ENCODE measurements at regions not wholly inside any gene's neighbourhood (a gene's known extent, or its start where the extent isn't known, plus 50 kb on each side); places are given as distances from the start of the nearest gene placed in this dataset.

- Histone ChIP-seq H3K9me3 (ENCODE audit: insufficient read depth, low read depth, low read length) (no peaks in the 10 kb centered on the region), H3K27me3 (ENCODE audit: insufficient read depth, low read length) (no peaks in the 10 kb centered on the region), H3K9ac (ENCODE audit: low read depth, low read length) (no peak overlapping the region), H3K4me3 (ENCODE audit: low read length) (no peak overlapping the region), H3K4me1 (ENCODE audit: insufficient read depth, low read length) (no peaks in the 10 kb centered on the region), H3K27ac (ENCODE audit: low read length) (no peak overlapping the region), H3K36me3 (ENCODE audit: insufficient read depth, low read depth, low read length) (no peaks in the 10 kb centered on the region)
Observed at GRCh38 chr2:221095356-221095755, 476.7 kb downstream of the EPHA4 start.

- no peak overlapping the region for H3K4me3 ChIP-seq (ENCODE audit: low read length)
- no peak overlapping the region for H3K9ac ChIP-seq (ENCODE audit: low read depth, low read length)
- H3K27ac ChIP-seq (ENCODE audit: low read length) = no peak overlapping the region
- no peaks in the 10 kb centered on the region for H3K9me3 ChIP-seq (ENCODE audit: insufficient read depth, low read depth, low read length)
- H3K4me1 ChIP-seq (ENCODE audit: insufficient read depth, low read length) = no peaks in the 10 kb centered on the region
- no peaks in the 10 kb centered on the region for H3K36me3 ChIP-seq (ENCODE audit: insufficient read depth, low read depth, low read length)
- no peaks in the 10 kb centered on the region for H3K27me3 ChIP-seq (ENCODE audit: insufficient read depth, low read length)
Observed at GRCh38 chr2:221096706-221097567, 475.2 kb downstream of the EPHA4 start.

GRCh38 chr2:221097568-221097915 lies 474.6 kb downstream of the EPHA4 start:
- H3K4me1 ChIP-seq (ENCODE audit: insufficient read depth, low read length) = no peaks in the 10 kb centered on the region
- H3K9me3 ChIP-seq (ENCODE audit: insufficient read depth, low read depth, low read length) = no peaks in the 10 kb centered on the region
- H3K27ac ChIP-seq (ENCODE audit: low read length) = no peak overlapping the region

GRCh38 chr2:221097949-221098348 lies 474.2 kb downstream of the EPHA4 start:
- H3K9ac ChIP-seq (ENCODE audit: low read depth, low read length) = no peak overlapping the region
- no peaks in the 10 kb centered on the region for H3K27me3 ChIP-seq (ENCODE audit: insufficient read depth, low read length)
- no peak overlapping the region for H3K4me3 ChIP-seq (ENCODE audit: low read length)
- H3K4me1 ChIP-seq (ENCODE audit: insufficient read depth, low read length) = no peaks in the 10 kb centered on the region
- H3K27ac ChIP-seq (ENCODE audit: low read length) = no peak overlapping the region
- no peaks in the 10 kb centered on the region for H3K9me3 ChIP-seq (ENCODE audit: insufficient read depth, low read depth, low read length)
- no peaks in the 10 kb centered on the region for H3K36me3 ChIP-seq (ENCODE audit: insufficient read depth, low read depth, low read length)

More at GRCh38 chr2:221097568-221097915, 474.6 kb downstream of the EPHA4 start:
- Histone ChIP-seq H3K9ac (ENCODE audit: low read depth, low read length) (no peak overlapping the region), H3K36me3 (ENCODE audit: insufficient read depth, low read depth, low read length) (no peaks in the 10 kb centered on the region), H3K27me3 (ENCODE audit: insufficient read depth, low read length) (no peaks in the 10 kb centered on the region), H3K4me3 (ENCODE audit: low read length) (no peak overlapping the region)

- H3K9ac ChIP-seq (ENCODE audit: low read depth, low read length) = no peak overlapping the region
- H3K36me3 ChIP-seq (ENCODE audit: insufficient read depth, low read depth, low read length) = no peaks in the 10 kb centered on the region
- H3K9me3 ChIP-seq (ENCODE audit: insufficient read depth, low read depth, low read length) = no peaks in the 10 kb centered on the region
- H3K27me3 ChIP-seq (ENCODE audit: insufficient read depth, low read length) = no peaks in the 10 kb centered on the region
- H3K4me3 ChIP-seq (ENCODE audit: low read length) = no peak overlapping the region
- H3K4me1 ChIP-seq (ENCODE audit: insufficient read depth, low read length) = no peaks in the 10 kb centered on the region
- H3K27ac ChIP-seq (ENCODE audit: low read length) = no peak overlapping the region
Observed at GRCh38 chr2:221100467-221101089, 471.5 kb downstream of the EPHA4 start.

- no peak overlapping the region for H3K9ac ChIP-seq (ENCODE audit: low read depth, low read length)
- H3K27ac ChIP-seq (ENCODE audit: low read length) = no peak overlapping the region
- no peaks in the 10 kb centered on the region for H3K36me3 ChIP-seq (ENCODE audit: insufficient read depth, low read depth, low read length)
- no peaks in the 10 kb centered on the region for H3K4me1 ChIP-seq (ENCODE audit: insufficient read depth, low read length)
- H3K4me3 ChIP-seq (ENCODE audit: low read length) = no peak overlapping the region
- H3K9me3 ChIP-seq (ENCODE audit: insufficient read depth, low read depth, low read length) = no peaks in the 10 kb centered on the region
- H3K27me3 ChIP-seq (ENCODE audit: insufficient read depth, low read length) = no peaks in the 10 kb centered on the region
Observed at GRCh38 chr2:221102896-221103688, 469.0 kb downstream of the EPHA4 start.

- no peak overlapping the region for H3K4me3 ChIP-seq (ENCODE audit: low read length)
- H3K36me3 ChIP-seq (ENCODE audit: insufficient read depth, low read depth, low read length) = no peaks in the 10 kb centered on the region
- no peak overlapping the region for H3K9ac ChIP-seq (ENCODE audit: low read depth, low read length)
- no peaks in the 10 kb centered on the region for H3K27me3 ChIP-seq (ENCODE audit: insufficient read depth, low read length)
- H3K9me3 ChIP-seq (ENCODE audit: insufficient read depth, low read depth, low read length) = no peaks in the 10 kb centered on the region
- no peaks in the 10 kb centered on the region for H3K4me1 ChIP-seq (ENCODE audit: insufficient read depth, low read length)
- H3K27ac ChIP-seq (ENCODE audit: low read length) = no peak overlapping the region
Observed at GRCh38 chr2:221103930-221104329, 468.2 kb downstream of the EPHA4 start.

GRCh38 chr2:221104361-221104811 lies 467.7 kb downstream of the EPHA4 start:
- Histone ChIP-seq H3K27me3 (ENCODE audit: insufficient read depth, low read length) (no peaks in the 10 kb centered on the region), H3K9me3 (ENCODE audit: insufficient read depth, low read depth, low read length) (no peaks in the 10 kb centered on the region), H3K9ac (ENCODE audit: low read depth, low read length) (no peak overlapping the region), H3K27ac (ENCODE audit: low read length) (no peak overlapping the region), H3K4me3 (ENCODE audit: low read length) (no peak overlapping the region), H3K36me3 (ENCODE audit: insufficient read depth, low read depth, low read length) (no peaks in the 10 kb centered on the region), H3K4me1 (ENCODE audit: insufficient read depth, low read length) (no peaks in the 10 kb centered on the region)

GRCh38 chr2:221106241-221106640 lies 465.9 kb downstream of the EPHA4 start:
- no peaks in the 10 kb centered on the region for H3K9me3 ChIP-seq (ENCODE audit: insufficient read depth, low read depth, low read length)
- H3K9ac ChIP-seq (ENCODE audit: low read depth, low read length) = no peak overlapping the region
- H3K27me3 ChIP-seq (ENCODE audit: insufficient read depth, low read length) = no peaks in the 10 kb centered on the region
- H3K4me1 ChIP-seq (ENCODE audit: insufficient read depth, low read length) = no peaks in the 10 kb centered on the region
- no peak overlapping the region for H3K27ac ChIP-seq (ENCODE audit: low read length)
- no peak overlapping the region for H3K4me3 ChIP-seq (ENCODE audit: low read length)
- H3K36me3 ChIP-seq (ENCODE audit: insufficient read depth, low read depth, low read length) = no peaks in the 10 kb centered on the region

- Histone ChIP-seq H3K4me3 (ENCODE audit: low read length) (no peak overlapping the region), H3K27ac (ENCODE audit: low read length) (no peak overlapping the region), H3K4me1 (ENCODE audit: insufficient read depth, low read length) (no peaks in the 10 kb centered on the region), H3K27me3 (ENCODE audit: insufficient read depth, low read length) (no peaks in the 10 kb centered on the region), H3K9me3 (ENCODE audit: insufficient read depth, low read depth, low read length) (no peaks in the 10 kb centered on the region), H3K36me3 (ENCODE audit: insufficient read depth, low read depth, low read length) (no peaks in the 10 kb centered on the region), H3K9ac (ENCODE audit: low read depth, low read length) (no peak overlapping the region)
Observed at GRCh38 chr2:221107424-221107823, 464.7 kb downstream of the EPHA4 start.

GRCh38 chr2:221109552-221109951 lies 462.6 kb downstream of the EPHA4 start:
- Histone ChIP-seq H3K27ac (ENCODE audit: low read length) (no peak overlapping the region), H3K36me3 (ENCODE audit: insufficient read depth, low read depth, low read length) (no peaks in the 10 kb centered on the region), H3K9ac (ENCODE audit: low read depth, low read length) (no peak overlapping the region)

More at GRCh38 chr2:221109552-221109951, 462.6 kb downstream of the EPHA4 start:
- no peak overlapping the region for H3K4me3 ChIP-seq (ENCODE audit: low read length)
- no peaks in the 10 kb centered on the region for H3K27me3 ChIP-seq (ENCODE audit: insufficient read depth, low read length)
- no peaks in the 10 kb centered on the region for H3K9me3 ChIP-seq (ENCODE audit: insufficient read depth, low read depth, low read length)
- no peaks in the 10 kb centered on the region for H3K4me1 ChIP-seq (ENCODE audit: insufficient read depth, low read length)
